HepG2 (cell line): ENCODE measurements at regions not wholly inside any gene's neighbourhood (a gene's known extent, or its start where the extent isn't known, plus 50 kb on each side); places are given as distances from the start of the nearest gene placed in this dataset.

Experiments used
- ATAC-seq: fragments of 200-7000 bp; cut with Tn5 transposase; 3 replicates; pipeline ENCODE4 v1.9.1; 2020; ENCODE audit warnings: mild to moderate bottlenecking, moderate library complexity
- BruUV-seq: library from RNA; stranded (reverse); fragments of 400-500 nt; replicated peaks from 2 replicates; lab custom pipeline; 2021; lab: Mats Ljungman, UMichigan
- CTCF ChIA-PET: fragments of 300-600 bp; formaldehyde crosslinking; extraction: SDS; loops from one replicate; lab custom pipeline; 2021; ENCODE audit warnings: low total read pairs, inconsistent platforms, low intra/inter-chr PET ratio; lab: Yijun Ruan, JAX
- POLR2A ChIA-PET: fragments of 350-600 bp; sonication (Branson Sonifier 250); formaldehyde crosslinking; loops from one replicate; lab custom pipeline; 2020; ENCODE audit warnings: antibody characterized with exemption, inconsistent platforms; lab: Yijun Ruan, JAX
- DNase-seq: peaks from one replicate; pipeline ENCODE4 v3.0.0-alpha.2; 2015; ENCODE audit warnings: low spot score
- FAIRE-seq: peaks from 3 replicates; lab custom pipeline; 2011; peaks lifted over from hg19 to GRCh38; lab: Jason Lieb, UNC
- H2AFZ ChIP-seq: one replicate; pipeline ENCODE4 v1.6.1; 2011; ENCODE audit warnings: low read length, inconsistent platforms
- H3K27ac ChIP-seq: fragments of 300-600 bp; 3 replicates; pipeline ENCODE4 v1.8.0; 2011; ENCODE audit warnings: mixed run types, mild to moderate bottlenecking, mixed read lengths, low read length, inconsistent platforms; ENCODE audit not compliant: insufficient read depth; ENCODE audit errors: extremely low read length
- H3K27me3 ChIP-seq, 2 experiments: fragments of 200-600 bp in 1 of 2; 2 replicates in 1 of 2; 3 replicates in 1 of 2; pipeline versions ENCODE4 v1.6.0 to v1.8.0; 2011; ENCODE audit warnings: low read length in 2 of 2, mild to moderate bottlenecking in 2 of 2, moderate library complexity in 2 of 2, inconsistent platforms in 1 of 2; ENCODE audit not compliant: insufficient read depth in 2 of 2, control insufficient read depth in 1 of 2
- H3K36me3 ChIP-seq, 2 experiments: fragments of 200-600 bp in 1 of 2; replicated peaks in 1 of 2; 2 replicates in 1 of 2; 3 replicates in 1 of 2; pipeline versions ENCODE4 v1.5.1 to v1.8.0; 2011; ENCODE audit warnings: low read length in 2 of 2, inconsistent platforms in 1 of 2; ENCODE audit not compliant: insufficient read depth in 2 of 2, control insufficient read depth in 1 of 2
- H3K4me1 ChIP-seq: 2 replicates; pipeline ENCODE4 v1.5.1; 2012; ENCODE audit warnings: low read length, inconsistent platforms; ENCODE audit not compliant: insufficient read depth
- H3K4me2 ChIP-seq: 2 replicates; pipeline ENCODE4 v1.6.0; 2011; ENCODE audit warnings: low read depth, low read length, inconsistent platforms
- H3K4me3 ChIP-seq, 3 experiments: fragments of 200-600 bp in 1 of 3; sonication (generic), shearing (Covaris generic) in 1 of 3; replicated peaks in 1 of 3; 2 replicates each; pipeline ENCODE4 v1.5.1; 2011 to 2016; ENCODE audit warnings: low read length in 3 of 3, inconsistent platforms in 2 of 3, low read depth in 2 of 3, mild to moderate bottlenecking in 2 of 3, control low read depth in 1 of 3, mixed read lengths in 1 of 3; ENCODE audit not compliant: insufficient read depth in 1 of 3
- H3K79me2 ChIP-seq: one replicate; pipeline ENCODE4 v1.6.1; 2011; ENCODE audit warnings: low read length, inconsistent platforms; ENCODE audit not compliant: insufficient read depth
- H3K9ac ChIP-seq: 2 replicates; pipeline ENCODE4 v1.6.0; 2011; ENCODE audit warnings: mild to moderate bottlenecking, low read depth, low read length, inconsistent platforms; ENCODE audit not compliant: insufficient read depth
- H3K9me3 ChIP-seq: 2 replicates; pipeline ENCODE4 v1.5.1; 2012; ENCODE audit warnings: mild to moderate bottlenecking, low read length
- H4K20me1 ChIP-seq: 2 replicates; pipeline ENCODE4 v1.6.0; 2011; ENCODE audit warnings: inconsistent platforms, mild to moderate bottlenecking, low read length, moderate library complexity; ENCODE audit not compliant: insufficient read depth
- ATF7 ChIP-seq, 2 experiments: fragments of 450-650 bp in 1 of 2; sonication (generic) in 1 of 2; formaldehyde crosslinking in 1 of 2; IDR thresholded peaks; 2 replicates each; pipeline versions ENCODE4 v1.4.0 to v1.6.1; 2016 to 2020; ENCODE audit warnings: antibody characterized with exemption in 1 of 2, mild to moderate bottlenecking in 1 of 2, missing genetic modification reagents in 1 of 2
- ATM ChIP-seq: fragments of 450-650 bp; IDR thresholded peaks from 2 replicates; pipeline ENCODE4 v1.7.1; 2017; ENCODE audit warnings: mild to moderate bottlenecking, borderline replicate concordance
- CEBPB ChIP-seq: IDR thresholded peaks from 2 replicates; pipeline ENCODE4 v1.6.1; 2011; ENCODE audit warnings: low read depth, low read length, improper control_type of control experiment, borderline replicate concordance
- MEIS1 ChIP-seq: sonication (generic); formaldehyde crosslinking; IDR thresholded peaks from 2 replicates; pipeline ENCODE4 v1.9.0; 2021; ENCODE audit warnings: mild to moderate bottlenecking, missing genetic modification reagents, moderate library complexity, borderline replicate concordance
- NFYC ChIP-seq: IDR thresholded peaks from 2 replicates; pipeline ENCODE4 v1.6.1; 2016; ENCODE audit warnings: missing genetic modification reagents, missing compliant biosample characterization
- SRF ChIP-seq: IDR thresholded peaks from 2 replicates; pipeline ENCODE4 v1.6.1; 2011; ENCODE audit warnings: mild to moderate bottlenecking, low read depth, low read length, moderate library complexity
- ZNF160 ChIP-seq: sonication (generic); formaldehyde crosslinking; IDR thresholded peaks from 2 replicates; pipeline ENCODE4 v1.8.0; 2022; ENCODE audit warnings: mild to moderate bottlenecking, inconsistent platforms, missing genetic modification reagents
- ZNF770 ChIP-seq: sonication (generic); formaldehyde crosslinking; IDR thresholded peaks from 2 replicates; pipeline ENCODE4 v1.5.0; 2020; ENCODE audit warnings: mild to moderate bottlenecking, missing genetic modification reagents
- ZSCAN22 ChIP-seq: sonication (generic); formaldehyde crosslinking; IDR thresholded peaks from 2 replicates; pipeline ENCODE4 v1.4.0; 2020; ENCODE audit warnings: mild to moderate bottlenecking, missing genetic modification reagents
- WGBS: methylation state at CpG from one replicate; pipeline ENCODE4 v1.1.6; 2017; ENCODE audit warnings: low lambda C conversion rate; 5-methylcytosine and 5-hydroxymethylcytosine counted together
- in situ Hi-C: cut with HindIII; loops from 2 replicates; pipeline ENCODE4 v1.10.0; 2017; ENCODE audit warnings: low pct_unique_long_range_greater_than_20kb; ENCODE audit not compliant: extremely low pct_ligation_motif_present
- intact Hi-C: fragments of 100-400 bp; cut with micrococcal nuclease; formaldehyde crosslinking; loops from one replicate; pipeline ENCODE4 v1.10.0; 2022; ENCODE audit not compliant: unreplicated experiment

DNA sequence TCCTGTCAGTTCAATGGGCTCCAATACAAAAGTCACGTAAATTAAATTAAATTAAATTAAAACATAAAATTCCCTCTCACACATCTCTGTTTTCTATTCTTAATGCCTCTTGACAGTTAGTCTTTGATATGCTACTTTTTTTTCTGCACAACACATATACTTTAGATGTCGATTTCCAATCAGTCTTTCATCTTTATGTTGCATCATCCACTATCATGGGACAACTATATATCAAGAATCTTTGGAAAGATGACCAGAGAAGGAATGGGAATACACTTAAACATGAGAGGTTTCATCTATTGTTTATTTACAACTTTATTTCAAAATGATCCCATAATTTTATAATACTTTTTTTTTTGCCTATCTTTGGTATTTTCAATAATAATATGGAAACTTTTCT, 733.3 kb upstream of the FANCL start:
- ChIA-PET CTCF (no interaction called here), POLR2A (no interaction called here)
- Histone ChIP-seq H3K4me1 (no peaks in the 10 kb centered on the region), H4K20me1 (no peaks in the 10 kb centered on the region), H3K9ac (no peak overlapping the region), H3K27ac (no peak overlapping the region), H3K9me3 (no peaks in the 10 kb centered on the region), H3K36me3 (no peaks in the 10 kb centered on the region), H3K4me3 (no peak overlapping the region), H3K27me3 (no peaks in the 10 kb centered on the region), H2AFZ (no peak overlapping the region), H3K4me2 (no peak overlapping the region), H3K79me2 (no peaks in the 10 kb centered on the region)
- no peak for DNase-seq
- 0% methylated on average over 2 of the region's 2 CpGs for WGBS
- no peak for ATAC-seq
- TF ChIP-seq ATF7 (IDR thresholded peaks at IDR 0.05), result peak; percentile 49
- TF ChIP-seq ATF7 (CRISPR knock-in tag; IDR thresholded peaks at IDR 0.05), result no peak
- TF ChIP-seq ZNF160, result no peak
- TF ChIP-seq ZNF770, result no peak
- TF ChIP-seq SRF, result no peak
- 0 out of 2 replicates have a peak, but pooled peaks have one; percentile 10 for TF ChIP-seq CEBPB
- no TSS peak for BruUV-seq
- intact Hi-C loops, result no loop called here
- in situ Hi-C loops, result no loop called here
- no peak for FAIRE-seq

- TF ChIP-seq NFYC (no peak), ATM (no peak), ZSCAN22 (CRISPR knock-in tag) (no peak), MEIS1 (CRISPR knock-in tag) (no peak)
- TF ChIP-seq, all 625 proteins: peak for 0
- no peaks in the 10 kb centered on the region for H3K36me3 ChIP-seq
- H3K27ac ChIP-seq, result no peak overlapping the region
- no peak overlapping the region for H3K4me3 ChIP-seq
- H3K4me1 ChIP-seq, result no peaks in the 10 kb centered on the region
- no peaks in the 10 kb centered on the region for H4K20me1 ChIP-seq
- H3K9ac ChIP-seq, result no peak overlapping the region
- 0% methylated on average over 6 of the region's 6 CpGs for WGBS
- in situ Hi-C loops (no loop called here), intact Hi-C loops (no loop called here)
- no TSS peak for BruUV-seq
- POLR2A ChIA-PET, result no interaction called here
- CTCF ChIA-PET, result no interaction called here
- H2AFZ ChIP-seq, result no peak overlapping the region
- no peaks in the 10 kb centered on the region for H3K79me2 ChIP-seq
- ATAC-seq, result no peak
- no peak for DNase-seq
- H3K27me3 ChIP-seq, result no peaks in the 10 kb centered on the region
- H3K9me3 ChIP-seq, result no peaks in the 10 kb centered on the region
- no peak overlapping the region for H3K4me2 ChIP-seq
- no peak for FAIRE-seq
These were observed 732.7 kb upstream of the FANCL start for GRCh38 chr2:58973811-58974281.
